ENCODE measurements at regions not wholly inside any gene's neighbourhood (a gene's known extent, or its start where the extent isn't known, plus 50 kb on each side); places are given as distances from the start of the nearest gene placed in this dataset.

DNA sequence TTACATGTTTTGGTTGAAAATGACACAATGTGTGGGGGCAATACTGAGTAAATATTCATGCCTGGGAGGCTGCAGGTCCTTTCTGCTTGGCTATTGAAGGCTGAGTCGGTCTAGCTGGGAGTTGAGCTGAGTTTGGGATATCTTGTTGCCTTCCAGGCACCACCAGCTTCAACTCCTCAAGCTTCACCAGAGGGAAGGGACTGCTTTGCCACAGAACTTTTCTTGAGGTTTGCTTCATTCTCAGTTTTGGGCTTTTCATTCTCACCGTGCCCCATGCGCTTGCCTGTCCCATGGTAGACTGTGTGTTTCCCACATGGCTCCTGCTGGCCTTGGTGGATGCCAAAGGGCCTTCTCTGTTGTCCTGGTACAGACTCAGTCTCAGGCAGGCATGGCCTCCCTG lies 198.2 kb upstream of the SOX1 start (continued):
- TF ChIP-seq PHF8 (conservative IDR thresholded peaks at IDR 0.05; ENCODE audit: low read depth, low read length) (no peak), SUZ12 (IDR thresholded peaks at IDR 0.05; ENCODE audit: low read length) (no peak), KDM1A (IDR thresholded peaks at IDR 0.05; ENCODE audit: borderline replicate concordance, low read length) (no peak), ATF3 (IDR thresholded peaks at IDR 0.05; ENCODE audit: insufficient read depth, low read depth, low read length) (no peak), TEAD4 (IDR thresholded peaks at IDR 0.05; ENCODE audit: low read depth, low read length) (no peak)
- TF ChIP-seq, protein P1, sequence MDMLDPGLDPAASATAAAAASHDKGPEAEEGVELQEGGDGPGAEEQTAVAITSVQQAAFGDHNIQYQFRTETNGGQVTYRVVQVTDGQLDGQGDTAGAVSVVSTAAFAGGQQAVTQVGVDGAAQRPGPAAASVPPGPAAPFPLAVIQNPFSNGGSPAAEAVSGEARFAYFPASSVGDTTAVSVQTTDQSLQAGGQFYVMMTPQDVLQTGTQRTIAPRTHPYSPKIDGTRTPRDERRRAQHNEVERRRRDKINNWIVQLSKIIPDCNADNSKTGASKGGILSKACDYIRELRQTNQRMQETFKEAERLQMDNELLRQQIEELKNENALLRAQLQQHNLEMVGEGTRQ (IDR thresholded peaks at IDR 0.05; ENCODE audit: low read length) = no peak
